ENCODE measurements at regions not wholly inside any gene's neighbourhood (a gene's known extent, or its start where the extent isn't known, plus 50 kb on each side); places are given as distances from the start of the nearest gene placed in this dataset.

DNA sequence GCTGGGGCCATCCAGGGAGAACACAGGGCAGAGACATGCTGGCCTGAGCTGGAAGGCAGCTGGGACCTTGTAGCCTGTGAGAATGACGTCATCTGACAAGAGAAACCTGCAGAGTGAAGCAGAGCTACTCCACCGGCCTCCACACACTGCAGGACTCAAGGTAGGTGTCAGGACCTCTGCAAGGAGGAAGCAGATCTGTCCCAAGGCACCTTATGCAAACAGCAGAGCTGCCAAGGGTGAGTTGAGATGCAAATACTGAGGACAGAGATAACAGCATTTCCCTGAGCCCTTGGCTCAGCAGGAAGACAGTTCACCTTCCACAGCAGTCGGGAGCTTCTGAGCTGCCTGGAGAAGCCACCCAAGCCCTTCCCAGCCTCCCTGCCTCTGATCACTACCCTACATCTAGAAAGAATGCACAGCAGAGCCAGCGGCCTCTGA lies 51.9 kb upstream of the IGSF9B start:
- DNase-seq: no peak

DNA sequence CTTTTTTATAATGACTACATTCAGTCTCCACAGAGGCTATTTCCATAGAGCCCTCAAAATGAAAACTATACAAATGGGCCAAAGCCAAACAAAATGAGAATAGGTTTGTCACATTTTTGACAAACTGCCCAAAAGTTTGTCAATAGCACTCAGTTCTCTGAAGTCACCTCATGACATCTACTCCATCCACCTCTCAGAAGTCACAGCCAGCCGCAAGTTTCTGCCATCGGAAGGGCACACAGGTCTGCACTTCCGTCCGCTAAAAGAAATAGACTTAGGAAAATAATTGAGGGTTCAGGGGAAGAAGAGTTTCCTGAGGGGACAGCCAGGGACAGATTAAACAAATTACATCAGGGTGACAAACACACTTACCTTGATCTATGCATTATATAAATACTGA lies 55.4 kb upstream of the JAM3 start:
- no peak for DNase-seq

DNA sequence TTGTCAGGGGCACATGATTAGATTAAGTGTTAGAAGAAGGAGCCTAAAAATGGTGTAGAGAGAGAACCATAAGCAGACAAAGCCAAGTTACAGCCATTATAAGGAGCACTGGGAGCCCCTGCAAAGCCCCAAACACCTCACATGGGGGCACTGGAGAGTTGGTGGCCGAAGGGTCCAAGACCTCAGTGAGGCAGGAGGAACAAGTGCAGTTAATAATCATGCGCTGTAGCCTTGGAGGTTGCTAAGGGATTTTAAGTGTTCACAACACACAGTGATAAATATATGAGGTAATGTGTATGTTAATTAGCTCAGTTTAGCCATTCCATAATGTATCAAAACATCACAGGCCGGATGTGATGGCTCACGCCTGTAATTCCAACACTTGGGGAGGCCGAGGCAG lies 54.4 kb upstream of the JAM3 start:
- DNase-seq: peak; percentile 24 to 51

DNA sequence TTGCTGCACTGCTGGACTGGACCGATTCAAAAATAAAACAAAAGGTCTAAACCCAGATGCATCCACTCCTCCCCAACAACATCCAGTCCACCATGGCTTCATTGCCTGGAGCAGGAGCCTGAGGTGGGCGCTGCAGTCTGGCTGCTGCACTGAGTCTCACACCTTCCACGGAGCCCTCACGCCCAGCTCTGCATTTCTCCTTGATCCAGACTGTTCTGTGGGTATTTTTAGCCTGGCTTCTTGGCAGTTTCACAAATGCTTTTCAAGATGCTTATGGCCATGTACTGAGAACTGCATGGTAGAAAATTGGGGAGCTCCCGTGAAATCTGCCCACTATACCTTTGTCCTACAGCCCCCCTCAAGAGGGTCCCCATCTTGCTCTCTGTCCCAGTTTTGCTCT lies 53.3 kb upstream of the JAM3 start:
- no peak for DNase-seq

DNA sequence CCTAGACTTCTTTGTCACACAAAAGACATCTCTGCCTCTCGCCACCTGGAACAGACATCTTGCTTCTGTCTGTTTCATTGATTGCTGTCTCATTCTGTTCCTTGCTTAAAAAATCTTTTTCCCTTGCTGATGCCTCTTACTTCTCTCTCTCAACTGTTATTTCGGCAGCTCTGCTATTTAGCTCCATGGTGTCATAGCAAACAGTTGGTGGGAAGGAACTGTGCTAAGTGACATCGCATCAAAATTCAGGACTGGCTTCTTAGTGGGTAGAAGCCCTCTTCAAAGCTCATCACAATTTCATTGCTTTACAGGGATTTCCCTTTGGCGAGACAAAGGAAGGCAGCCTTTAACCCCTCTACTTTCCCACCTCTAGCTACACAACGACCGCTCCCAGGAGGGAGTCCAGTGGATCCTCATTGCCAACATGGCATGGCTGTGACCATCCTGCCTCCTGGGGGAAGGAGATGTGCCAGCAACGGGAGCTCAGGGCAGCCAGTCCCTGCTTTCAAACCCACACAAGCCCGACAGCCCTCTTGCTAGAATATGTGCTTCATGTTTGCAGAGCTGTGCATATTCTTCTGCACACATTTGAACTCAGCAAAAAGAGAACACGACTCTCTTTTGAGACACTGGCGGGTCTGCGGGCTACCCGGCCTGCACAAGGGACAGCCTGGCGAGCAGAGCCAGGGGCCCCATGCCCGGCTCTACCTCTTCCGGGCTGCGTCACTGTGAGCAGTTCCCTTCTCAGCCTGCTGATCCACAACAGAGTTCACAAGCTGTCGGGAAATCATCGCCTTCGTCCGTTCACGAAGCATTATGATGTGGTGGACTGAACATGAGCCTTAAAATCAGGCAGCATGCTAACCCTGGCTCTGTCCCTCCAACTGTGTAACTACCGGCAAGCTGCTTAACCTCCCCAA lies 51.1 kb upstream of the JAM3 start:
- DNase-seq: no peak

Measured in NCI-H2081 (cell line).